Neural cell (in vitro differentiated cells): ENCODE measurements at regions not wholly inside any gene's neighbourhood (a gene's known extent, or its start where the extent isn't known, plus 50 kb on each side); places are given as distances from the start of the nearest gene placed in this dataset.

ENCODE experiments used
- EZH2 ChIP-seq: fragments of 200-600, 300-800 bp; shearing (Covaris generic), sonication (generic); IDR thresholded peaks from 2 replicates; pipeline ENCODE4 v1.6.1; 2014; ENCODE audit warnings: antibody characterized with exemption, low read length, borderline replicate concordance, mild to moderate bottlenecking; ENCODE audit not compliant: insufficient read depth, poor library complexity, severe bottlenecking
- TF ChIP-seq, protein P1 (sequence below): fragments of 450-650 bp; IDR thresholded peaks from 2 replicates; pipeline ENCODE4 v1.5.1; 2014; ENCODE audit warnings: antibody characterized with exemption, mild to moderate bottlenecking, moderate library complexity; ENCODE audit not compliant: poor library complexity, severe bottlenecking

- TF ChIP-seq, protein P1, sequence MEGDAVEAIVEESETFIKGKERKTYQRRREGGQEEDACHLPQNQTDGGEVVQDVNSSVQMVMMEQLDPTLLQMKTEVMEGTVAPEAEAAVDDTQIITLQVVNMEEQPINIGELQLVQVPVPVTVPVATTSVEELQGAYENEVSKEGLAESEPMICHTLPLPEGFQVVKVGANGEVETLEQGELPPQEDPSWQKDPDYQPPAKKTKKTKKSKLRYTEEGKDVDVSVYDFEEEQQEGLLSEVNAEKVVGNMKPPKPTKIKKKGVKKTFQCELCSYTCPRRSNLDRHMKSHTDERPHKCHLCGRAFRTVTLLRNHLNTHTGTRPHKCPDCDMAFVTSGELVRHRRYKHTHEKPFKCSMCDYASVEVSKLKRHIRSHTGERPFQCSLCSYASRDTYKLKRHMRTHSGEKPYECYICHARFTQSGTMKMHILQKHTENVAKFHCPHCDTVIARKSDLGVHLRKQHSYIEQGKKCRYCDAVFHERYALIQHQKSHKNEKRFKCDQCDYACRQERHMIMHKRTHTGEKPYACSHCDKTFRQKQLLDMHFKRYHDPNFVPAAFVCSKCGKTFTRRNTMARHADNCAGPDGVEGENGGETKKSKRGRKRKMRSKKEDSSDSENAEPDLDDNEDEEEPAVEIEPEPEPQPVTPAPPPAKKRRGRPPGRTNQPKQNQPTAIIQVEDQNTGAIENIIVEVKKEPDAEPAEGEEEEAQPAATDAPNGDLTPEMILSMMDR: no peak
- no peak for TF ChIP-seq EZH2
Observed at GRCh38 chr9:38335686-38336085, 56.8 kb upstream of the ALDH1B1 start.
